ENCODE measurements at regions not wholly inside any gene's neighbourhood (a gene's known extent, or its start where the extent isn't known, plus 50 kb on each side); places are given as distances from the start of the nearest gene placed in this dataset.

GRCh38 chr2:176637142-176637485, 367.9 kb downstream of the MTX2 start:
- no peaks in the 10 kb centered on the region for H3K9me3 ChIP-seq (ENCODE audit: low read depth, low read length, poor library complexity, severe bottlenecking)
- H3K4me3 ChIP-seq (ENCODE audit: low read depth, low read length, poor library complexity, severe bottlenecking), result peak overlapping the region; percentile 76
- DNase-seq (ENCODE audit: low spot score), result no peak
- intact Hi-C loops (cut with micrococcal nuclease; ENCODE audit: unreplicated experiment), result loop anchor here (5.0 kb wide), 3 partner anchors 85 to 510 kb away; no protein-coding TSS in a partner anchor
- BruUV-seq (replicated peaks), result TSS peak; percentile 76
- H3K36me3 ChIP-seq (ENCODE audit: insufficient read depth, low read length, poor library complexity, severe bottlenecking), result no peaks in the 10 kb centered on the region
- TF ChIP-seq CTCF (conservative IDR thresholded peaks at IDR 0.05; ENCODE audit: low read depth, low read length) (no peak), EZH2 (IDR thresholded peaks at IDR 0.05; ENCODE audit: borderline replicate concordance, low read depth, low read length, poor library complexity, severe bottlenecking) (no peak)
- POLR2A ChIA-PET (ENCODE audit: low non-redundant PET), result interaction anchor here (0.6 kb wide), 2 partner anchors 16 to 510 kb away, joined by 4 read pairs; no protein-coding TSS in a partner anchor
- CTCF ChIA-PET, result interaction anchor here (0.8 to 2.9 kb wide), 5 partner anchors 13 to 510 kb away, joined by 3 to 11 read pairs (median 6); no protein-coding TSS in a partner anchor
- peaks cover 30% of the 10 kb centered on the region for H3K4me1 ChIP-seq (ENCODE audit: insufficient read depth, low read length, poor library complexity, severe bottlenecking)
- H3K27me3 ChIP-seq (replicated peaks; ENCODE audit: insufficient read depth, low read depth, low read length, poor library complexity), result no peaks in the 10 kb centered on the region
- H3K27ac ChIP-seq (ENCODE audit: low read depth, low read length, poor library complexity, severe bottlenecking), result peak overlapping the region; percentile 89

- peak; percentile 85 for DNase-seq (ENCODE audit: low spot score)
- Histone ChIP-seq H3K4me1 (ENCODE audit: insufficient read depth, low read length, poor library complexity, severe bottlenecking) (peaks cover 30% of the 10 kb centered on the region), H3K27ac (ENCODE audit: low read depth, low read length, poor library complexity, severe bottlenecking) (peak overlapping the region; percentile 89), H3K36me3 (ENCODE audit: insufficient read depth, low read length, poor library complexity, severe bottlenecking) (no peaks in the 10 kb centered on the region), H3K27me3 (replicated peaks; ENCODE audit: insufficient read depth, low read depth, low read length, poor library complexity) (no peaks in the 10 kb centered on the region), H3K4me3 (ENCODE audit: low read depth, low read length, poor library complexity, severe bottlenecking) (peak overlapping the region; percentile 76), H3K9me3 (ENCODE audit: low read depth, low read length, poor library complexity, severe bottlenecking) (no peaks in the 10 kb centered on the region)
- TF ChIP-seq EZH2 (IDR thresholded peaks at IDR 0.05; ENCODE audit: borderline replicate concordance, low read depth, low read length, poor library complexity, severe bottlenecking) (no peak), CTCF (conservative IDR thresholded peaks at IDR 0.05; ENCODE audit: low read depth, low read length) (no peak)
- BruUV-seq (replicated peaks), result no TSS peak
- intact Hi-C loops (cut with micrococcal nuclease; ENCODE audit: unreplicated experiment), result loop anchor here (2.0 to 5.0 kb wide), 4 partner anchors 85 to 511 kb away; no protein-coding TSS in a partner anchor
- ChIA-PET CTCF (interaction anchor here (0.6 to 2.9 kb wide), 9 partner anchors 12 to 510 kb away, joined by 3 to 16 read pairs (median 6); no protein-coding TSS in a partner anchor), POLR2A (ENCODE audit: low non-redundant PET) (interaction anchor here (0.6 kb wide), 2 partner anchors 16 to 509 kb away, joined by 4 read pairs; no protein-coding TSS in a partner anchor)
These were observed 368.4 kb downstream of the MTX2 start for GRCh38 chr2:176637486-176638166.

- H3K9me3 ChIP-seq (ENCODE audit: low read depth, low read length, poor library complexity, severe bottlenecking), result no peaks in the 10 kb centered on the region
- no peaks in the 10 kb centered on the region for H3K27me3 ChIP-seq (replicated peaks; ENCODE audit: insufficient read depth, low read depth, low read length, poor library complexity)
- H3K4me3 ChIP-seq (ENCODE audit: low read depth, low read length, poor library complexity, severe bottlenecking), result peak overlapping the region; percentile 76
- TSS peak; percentile 46 for BruUV-seq (replicated peaks)
- intact Hi-C loops (cut with micrococcal nuclease; ENCODE audit: unreplicated experiment), result loop anchor here (2.0 to 5.0 kb wide), 4 partner anchors 86 to 512 kb away; no protein-coding TSS in a partner anchor
- POLR2A ChIA-PET (ENCODE audit: low non-redundant PET), result no interaction called here
- peak; percentile 88 for DNase-seq (ENCODE audit: low spot score)
- no peaks in the 10 kb centered on the region for H3K36me3 ChIP-seq (ENCODE audit: insufficient read depth, low read length, poor library complexity, severe bottlenecking)
- CTCF ChIA-PET, result interaction anchor here (0.5 to 2.9 kb wide), 10 partner anchors 15 to 515 kb away, joined by 3 to 16 read pairs (median 6); no protein-coding TSS in a partner anchor
- H3K27ac ChIP-seq (ENCODE audit: low read depth, low read length, poor library complexity, severe bottlenecking), result peak overlapping the region; percentile 89
- peaks cover 36% of the 10 kb centered on the region for H3K4me1 ChIP-seq (ENCODE audit: insufficient read depth, low read length, poor library complexity, severe bottlenecking)
- TF ChIP-seq CTCF (conservative IDR thresholded peaks at IDR 0.05; ENCODE audit: low read depth, low read length) (peak; percentile 78), EZH2 (IDR thresholded peaks at IDR 0.05; ENCODE audit: borderline replicate concordance, low read depth, low read length, poor library complexity, severe bottlenecking) (no peak)
These were observed 369.1 kb downstream of the MTX2 start for GRCh38 chr2:176638167-176639015.
